EH (cell line): ENCODE measurements at regions not wholly inside any gene's neighbourhood (a gene's known extent, or its start where the extent isn't known, plus 50 kb on each side); places are given as distances from the start of the nearest gene placed in this dataset.

ENCODE experiments used
- DNase-seq: peaks from one replicate; pipeline ENCODE4 v3.0.0-alpha.2; 2015; ENCODE audit warnings: low read depth

DNA sequence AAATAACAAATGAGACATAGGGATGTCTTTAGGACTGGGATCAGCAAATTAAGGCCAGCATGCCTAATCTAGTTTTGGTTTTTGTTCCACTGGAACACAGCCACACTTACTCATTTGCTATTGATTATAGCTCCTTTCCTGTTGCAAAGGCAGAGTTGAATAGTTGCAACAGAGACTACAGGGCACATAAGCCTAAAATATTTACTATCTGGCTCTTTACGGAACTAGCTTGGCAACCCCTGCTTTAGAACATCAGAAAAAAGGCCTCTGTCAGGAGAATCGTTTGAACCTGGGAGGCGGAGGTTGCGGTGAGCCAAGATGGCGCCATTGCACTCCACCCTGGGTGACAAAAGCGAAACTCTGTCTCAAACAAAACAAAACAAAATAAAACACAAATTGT is 384.8 kb downstream of the ELAVL2 start:
- no peak for DNase-seq

DNA sequence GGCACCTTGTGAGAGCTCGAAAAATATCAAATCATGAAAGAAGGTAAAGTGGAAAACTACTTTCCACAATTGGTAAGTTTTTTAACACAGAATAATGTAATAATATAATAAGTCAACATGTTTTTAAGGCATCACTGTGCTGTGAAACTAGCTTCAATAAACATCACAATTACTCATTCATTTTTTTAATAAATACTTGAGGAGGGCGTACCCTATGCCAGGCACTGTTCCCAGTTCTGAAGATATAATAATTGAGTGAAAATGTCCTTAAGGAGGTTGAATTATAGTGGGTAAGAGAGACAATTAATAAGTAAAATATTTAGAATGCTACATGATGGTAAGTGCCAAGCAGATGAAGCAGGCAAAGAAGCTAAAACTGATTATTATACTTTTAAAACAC is 381.4 kb downstream of the ELAVL2 start:
- no peak for DNase-seq

DNA sequence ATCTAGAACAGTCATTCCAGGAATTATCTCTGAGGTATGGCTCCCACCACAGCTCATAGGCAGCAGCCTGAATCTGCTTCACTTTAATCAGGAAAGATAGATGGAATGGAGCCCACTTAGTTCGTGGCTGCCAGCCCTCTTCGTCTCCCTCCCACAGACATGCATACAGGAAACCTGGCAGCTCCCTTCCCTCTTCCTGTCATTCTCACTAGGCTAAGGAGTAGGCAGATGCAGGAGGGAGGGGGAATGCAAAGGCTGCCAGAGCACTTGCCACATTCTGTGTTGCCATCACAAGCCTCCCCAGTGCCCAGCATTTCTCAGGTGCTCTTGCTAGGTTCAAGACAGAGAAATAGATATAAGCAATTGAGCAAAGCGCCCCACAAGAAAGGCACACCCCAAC is 378.9 kb downstream of the ELAVL2 start:
- DNase-seq, result no peak

DNA sequence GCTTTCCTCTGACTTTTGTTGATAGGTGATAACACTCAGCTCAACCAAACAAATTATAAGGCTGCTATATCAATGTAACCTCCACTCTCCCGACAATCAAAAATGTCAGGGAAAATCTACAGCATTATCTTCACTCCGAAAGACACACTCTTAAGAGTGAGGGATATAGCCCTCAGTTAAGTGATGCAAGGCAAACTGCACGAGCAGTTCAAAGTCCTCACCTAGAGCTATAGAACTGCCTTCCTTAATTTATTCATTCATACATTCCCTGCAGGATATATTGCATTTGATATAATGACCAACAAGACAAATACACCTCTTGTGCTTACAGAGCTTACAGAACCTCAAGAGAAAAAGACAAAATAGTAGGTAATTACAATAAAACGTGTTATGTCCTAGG is 378.1 kb downstream of the ELAVL2 start:
- DNase-seq, result no peak

DNA sequence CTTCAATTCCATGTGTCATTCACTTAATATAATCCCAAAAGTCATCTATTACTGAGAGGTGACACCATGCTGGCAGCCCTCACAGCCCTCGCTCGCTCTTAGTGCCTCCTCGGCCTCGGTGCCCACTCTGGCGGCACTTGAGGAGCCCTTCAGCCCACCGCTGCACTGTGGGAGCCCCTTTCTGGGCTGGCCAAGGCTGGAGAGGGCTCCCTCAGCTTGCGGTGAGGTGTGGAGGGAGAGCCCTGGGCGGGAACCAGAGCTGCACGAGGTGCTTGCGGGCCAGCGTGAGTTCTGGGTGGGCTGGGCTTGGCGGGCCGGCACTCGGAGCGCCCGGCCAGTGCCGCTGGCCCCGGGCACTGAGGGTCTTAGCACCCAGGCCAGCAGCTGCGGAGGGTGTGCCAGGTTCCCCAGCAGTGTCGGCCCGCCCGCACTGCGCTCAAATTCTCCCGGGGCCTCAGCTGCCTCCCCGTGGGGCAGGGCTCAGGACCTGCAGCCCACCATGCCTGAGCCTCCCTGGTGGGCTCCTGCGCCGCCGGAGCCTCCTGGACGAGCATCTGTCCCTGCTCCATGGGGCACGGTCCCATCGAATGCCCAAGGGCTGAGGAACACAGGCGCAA is 374.1 kb downstream of the ELAVL2 start:
- no peak for DNase-seq

DNA sequence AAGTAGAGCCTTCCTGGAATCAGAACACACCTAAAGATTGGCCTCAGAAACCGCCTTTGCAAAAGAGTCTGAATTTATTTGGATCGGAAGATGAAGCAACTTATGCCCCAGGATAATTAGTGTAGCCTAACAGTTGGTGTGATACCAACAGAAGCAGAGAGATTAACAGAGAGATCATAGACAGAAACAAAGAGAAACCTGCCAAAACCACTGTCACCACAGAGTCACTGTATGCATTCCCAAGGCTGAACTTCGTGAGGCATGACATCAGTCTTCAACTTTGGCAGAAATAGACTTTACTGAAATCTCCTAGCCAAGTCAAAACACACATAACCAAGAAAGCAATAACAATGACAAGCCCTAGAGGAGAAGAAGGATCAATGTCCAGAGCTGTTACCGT is 361.8 kb downstream of the ELAVL2 start:
- no peak for DNase-seq

DNA sequence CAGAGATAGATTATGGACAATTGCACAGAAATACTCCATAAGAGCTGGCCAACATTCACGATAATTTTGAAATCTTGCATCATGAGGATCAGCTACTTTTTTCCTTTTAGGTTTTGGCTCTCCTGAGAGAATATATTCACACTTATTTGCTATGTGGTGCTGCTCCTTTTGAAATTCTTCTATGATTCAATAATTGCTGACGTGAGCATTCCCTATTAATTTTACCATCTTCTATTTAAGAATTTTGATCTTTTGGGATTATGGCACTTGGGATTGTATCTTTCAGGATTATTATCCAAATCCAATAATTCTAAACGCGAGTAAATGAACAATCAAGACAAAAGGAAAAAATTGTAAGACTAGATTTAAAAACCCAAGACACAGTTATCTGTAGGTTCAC is 358.8 kb downstream of the ELAVL2 start:
- no peak for DNase-seq

DNA sequence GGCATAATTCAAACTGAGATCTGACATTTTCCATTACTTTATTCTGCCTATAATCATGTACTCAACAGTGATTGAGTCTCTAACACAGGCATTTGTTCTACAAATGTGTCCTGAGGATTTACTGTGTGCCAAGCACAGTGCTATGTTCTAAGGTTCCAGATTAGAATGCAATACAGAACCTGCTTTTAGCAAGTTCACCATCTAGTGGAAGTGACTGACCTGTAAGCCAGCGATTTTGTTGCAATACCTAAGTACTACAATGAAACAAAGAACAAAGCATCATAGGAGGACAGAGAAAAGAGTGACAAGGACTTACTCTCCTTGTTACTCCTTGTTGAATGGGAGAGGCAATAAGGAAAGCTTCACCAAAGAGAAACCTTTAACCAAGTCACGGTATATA is 348.1 kb downstream of the ELAVL2 start:
- DNase-seq, result no peak

DNA sequence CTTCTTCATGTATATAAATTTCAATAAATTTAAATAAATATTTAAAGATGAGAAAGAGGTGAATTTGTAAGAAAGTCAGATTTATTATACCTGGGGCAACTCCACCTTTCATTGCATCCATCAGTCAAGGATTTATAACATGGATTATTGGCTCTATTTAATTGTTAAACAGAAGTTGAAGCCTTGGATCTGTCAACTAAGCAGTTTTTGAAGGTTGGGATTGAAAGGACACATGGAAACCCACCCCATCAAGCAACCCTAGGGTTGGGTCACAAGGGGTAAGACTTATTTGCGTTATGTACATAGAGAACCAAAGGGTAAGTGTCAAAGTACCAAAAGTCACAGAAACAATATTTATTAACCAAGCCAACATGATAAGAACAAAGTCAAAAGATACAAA is 342.5 kb downstream of the ELAVL2 start:
- DNase-seq, result no peak

DNA sequence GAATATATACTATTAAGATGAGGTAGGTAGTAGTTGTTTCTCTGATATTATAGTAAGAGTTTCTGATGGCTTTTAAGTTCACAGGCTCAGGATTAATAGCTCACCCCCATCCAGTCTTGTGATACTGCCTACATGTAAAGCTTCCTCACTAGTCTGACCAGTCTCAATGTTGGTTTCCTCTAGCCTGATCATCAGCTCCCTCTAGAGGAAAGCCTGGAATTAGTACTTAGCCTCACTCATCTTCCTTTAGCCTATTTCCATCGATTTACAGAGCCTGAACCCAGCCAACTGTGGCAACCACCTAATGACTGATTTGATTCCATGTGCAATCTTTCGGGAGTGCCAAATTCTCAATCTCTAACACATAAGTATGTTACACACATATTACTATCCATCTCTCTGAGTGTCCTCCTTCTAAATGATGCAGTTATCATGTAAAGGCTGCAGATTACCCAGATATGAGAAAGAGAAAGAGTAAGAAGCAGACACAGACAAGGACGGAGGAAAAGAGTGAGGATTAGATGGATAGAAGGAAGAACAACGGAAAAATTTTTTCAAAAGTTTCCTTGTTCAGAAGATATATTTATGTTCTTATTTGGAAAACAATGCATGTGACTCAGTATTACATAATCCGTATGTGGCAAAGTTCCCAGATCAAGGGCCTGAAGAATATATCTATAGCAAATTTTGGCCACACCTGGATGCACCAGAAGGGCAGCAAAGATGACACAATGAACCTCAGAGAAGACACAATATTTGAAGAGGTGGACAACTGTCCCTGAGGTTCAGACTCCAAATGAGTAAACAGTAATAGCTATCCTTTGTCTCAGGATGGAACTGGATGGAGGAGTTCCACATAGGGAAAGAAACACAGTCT is 333.7 kb downstream of the ELAVL2 start:
- DNase-seq, result no peak

DNA sequence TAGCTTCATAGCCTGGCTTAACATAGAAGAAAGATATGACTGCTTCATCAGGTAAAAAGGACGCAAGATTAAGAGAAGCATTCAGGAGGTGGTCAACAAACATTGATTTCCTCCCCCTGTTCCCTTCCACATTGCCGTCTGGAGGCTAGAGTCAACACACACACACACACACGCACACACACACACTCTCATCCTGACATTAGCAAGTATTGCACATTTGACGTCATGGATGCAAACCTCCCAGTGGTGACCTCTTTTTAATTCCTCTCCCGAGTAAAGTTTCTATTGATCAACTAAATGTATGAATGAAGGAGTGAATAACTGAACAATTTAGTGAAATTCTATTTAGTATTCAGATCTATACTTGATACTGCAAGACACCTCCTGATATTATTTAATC is 332.8 kb downstream of the ELAVL2 start:
- no peak for DNase-seq

DNA sequence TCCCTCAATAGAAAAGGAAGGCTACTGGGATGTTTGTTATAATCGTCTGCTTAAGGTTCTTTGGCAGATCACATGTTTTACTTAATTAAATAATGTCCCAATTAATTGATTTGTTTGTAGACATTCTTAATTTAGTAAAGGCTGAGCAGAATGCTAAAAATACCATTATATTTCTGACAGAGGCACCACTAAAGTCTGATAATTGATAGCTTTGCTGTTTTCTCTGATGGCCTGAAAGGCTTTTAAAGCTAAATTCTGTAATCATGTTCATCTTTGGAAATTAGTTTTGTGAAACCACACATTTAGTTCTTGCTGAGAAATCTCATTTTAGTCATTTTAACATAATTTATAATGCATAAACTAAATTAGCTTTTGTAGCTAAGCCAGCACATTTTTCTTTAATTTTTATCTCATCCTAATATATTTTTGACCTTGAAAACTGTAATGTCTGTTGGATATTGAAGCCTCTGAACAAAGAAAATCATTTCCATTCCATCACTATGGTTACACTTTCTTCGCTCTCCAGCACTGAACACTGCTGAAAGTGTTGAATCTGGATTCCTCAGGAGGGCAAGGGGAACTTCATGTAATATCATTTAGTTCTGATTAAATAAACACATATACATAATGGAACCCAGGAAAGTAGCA is 329.4 kb downstream of the ELAVL2 start:
- DNase-seq, result no peak

DNA sequence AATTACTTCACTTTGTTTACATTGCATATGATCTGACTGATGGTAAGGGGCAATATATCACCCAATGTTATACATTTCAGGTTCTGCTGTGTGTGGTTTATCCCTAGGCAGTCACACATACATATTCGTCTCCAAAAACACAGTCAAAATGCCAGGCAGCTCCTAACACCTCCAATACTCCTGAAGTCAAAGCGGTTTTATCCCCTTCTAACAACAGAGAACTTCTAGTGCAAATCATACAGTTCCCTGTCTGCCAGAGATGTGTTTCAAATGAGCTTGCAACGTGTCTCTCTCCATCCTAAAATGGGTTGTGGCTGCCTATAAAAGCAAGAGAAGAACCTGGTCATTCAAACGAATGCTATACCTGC is 328.9 kb downstream of the ELAVL2 start:
- no peak for DNase-seq

DNA sequence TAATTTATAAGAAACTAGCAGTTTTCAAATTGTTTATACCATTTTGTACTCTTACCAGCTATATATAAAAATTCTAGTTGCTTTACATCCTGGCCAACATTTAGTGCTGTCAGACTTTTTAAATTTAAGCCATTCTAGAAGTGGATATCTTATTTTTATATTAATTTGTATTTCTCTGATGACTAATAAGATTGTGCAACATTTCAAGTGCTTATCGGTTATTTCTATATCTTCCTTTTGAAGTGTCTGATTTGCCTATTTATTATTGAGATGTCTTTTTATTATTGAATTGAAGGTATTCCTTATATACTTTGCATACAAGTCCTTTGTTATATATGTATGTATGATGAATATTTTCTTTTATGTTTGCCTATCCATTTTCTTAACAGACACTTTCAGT is 324.0 kb downstream of the ELAVL2 start:
- DNase-seq, result no peak

DNA sequence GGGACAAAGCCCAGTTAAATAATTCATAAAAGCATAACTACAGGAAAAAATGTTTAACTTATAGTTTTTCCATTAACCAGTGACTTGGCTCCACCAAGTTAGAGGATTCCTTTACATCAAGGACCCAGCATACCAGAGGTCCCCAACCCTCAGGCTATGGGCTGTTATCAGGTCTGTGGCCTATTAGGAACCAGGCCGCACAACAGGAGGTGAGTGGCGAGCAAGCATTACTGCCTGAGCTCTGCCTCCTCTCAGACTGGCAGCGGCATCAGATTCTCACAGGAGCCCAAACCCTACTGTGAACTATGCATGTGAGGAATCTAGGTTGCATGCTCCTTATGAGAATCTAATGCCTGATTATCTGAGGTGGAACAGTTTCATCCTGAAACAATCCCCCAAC is 303.1 kb downstream of the ELAVL2 start:
- no peak for DNase-seq

DNA sequence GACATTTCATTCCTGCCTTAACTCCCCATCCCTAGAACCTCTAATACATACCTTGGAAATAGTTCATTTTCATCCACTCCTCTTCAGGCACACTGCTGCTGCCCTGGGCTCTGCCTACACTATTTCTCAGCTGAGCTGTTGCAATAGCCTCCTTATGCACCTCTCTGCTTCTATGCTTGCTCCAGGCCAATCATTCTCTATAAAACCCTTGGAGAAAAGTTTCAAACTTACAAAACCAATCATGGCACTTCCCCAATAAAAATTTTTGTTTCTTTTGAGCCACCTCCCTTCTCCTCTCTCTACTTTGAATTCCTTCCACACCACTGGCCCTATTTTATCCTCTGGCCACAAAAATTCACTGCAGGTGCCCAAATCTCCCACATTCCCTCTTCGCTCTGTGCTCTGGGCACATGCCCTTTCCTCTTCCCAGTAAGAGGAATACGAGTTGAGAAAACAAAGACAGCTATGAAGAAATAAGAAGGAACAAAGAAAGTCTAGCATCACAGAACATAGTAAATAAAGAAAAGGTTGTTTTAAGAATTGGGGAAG is 301.4 kb downstream of the ELAVL2 start:
- no peak for DNase-seq

DNA sequence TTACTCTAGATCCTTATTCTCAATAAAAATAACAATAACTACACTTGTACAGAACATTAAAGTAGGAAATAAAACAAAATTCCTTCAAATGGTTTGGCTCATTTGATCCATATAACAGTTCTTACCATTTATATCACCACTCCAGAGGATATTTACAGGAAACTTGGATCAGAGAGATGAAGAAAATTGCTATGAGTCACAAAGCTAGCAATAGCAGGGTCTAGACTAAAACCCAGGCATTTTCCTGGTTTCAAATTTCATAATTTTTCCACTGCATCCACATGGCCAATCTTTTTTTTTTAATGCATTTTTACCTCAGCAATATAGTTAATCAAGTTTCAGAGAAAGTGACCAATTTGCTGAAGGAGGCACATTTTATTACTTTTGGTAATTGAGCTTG is 299.2 kb downstream of the ELAVL2 start:
- DNase-seq, result no peak

DNA sequence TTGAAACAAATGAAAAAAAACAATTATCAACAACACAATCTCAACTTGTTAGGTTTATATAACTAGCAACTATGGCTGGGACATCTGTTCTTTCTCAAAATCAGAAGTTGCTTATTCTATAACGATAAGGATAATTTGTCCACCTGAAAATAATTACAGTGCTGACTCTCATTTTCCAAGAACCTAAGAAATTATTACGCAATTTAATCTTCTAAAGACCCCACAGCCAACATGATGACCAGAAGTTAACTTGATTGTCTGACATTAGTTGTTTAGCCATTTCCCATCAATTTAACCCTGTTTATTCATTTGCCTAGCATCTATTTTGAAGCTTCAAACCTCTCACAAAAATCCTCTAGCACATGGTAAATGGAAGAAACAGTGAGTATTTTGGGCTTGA is 293.8 kb downstream of the ELAVL2 start:
- DNase-seq, result no peak

DNA sequence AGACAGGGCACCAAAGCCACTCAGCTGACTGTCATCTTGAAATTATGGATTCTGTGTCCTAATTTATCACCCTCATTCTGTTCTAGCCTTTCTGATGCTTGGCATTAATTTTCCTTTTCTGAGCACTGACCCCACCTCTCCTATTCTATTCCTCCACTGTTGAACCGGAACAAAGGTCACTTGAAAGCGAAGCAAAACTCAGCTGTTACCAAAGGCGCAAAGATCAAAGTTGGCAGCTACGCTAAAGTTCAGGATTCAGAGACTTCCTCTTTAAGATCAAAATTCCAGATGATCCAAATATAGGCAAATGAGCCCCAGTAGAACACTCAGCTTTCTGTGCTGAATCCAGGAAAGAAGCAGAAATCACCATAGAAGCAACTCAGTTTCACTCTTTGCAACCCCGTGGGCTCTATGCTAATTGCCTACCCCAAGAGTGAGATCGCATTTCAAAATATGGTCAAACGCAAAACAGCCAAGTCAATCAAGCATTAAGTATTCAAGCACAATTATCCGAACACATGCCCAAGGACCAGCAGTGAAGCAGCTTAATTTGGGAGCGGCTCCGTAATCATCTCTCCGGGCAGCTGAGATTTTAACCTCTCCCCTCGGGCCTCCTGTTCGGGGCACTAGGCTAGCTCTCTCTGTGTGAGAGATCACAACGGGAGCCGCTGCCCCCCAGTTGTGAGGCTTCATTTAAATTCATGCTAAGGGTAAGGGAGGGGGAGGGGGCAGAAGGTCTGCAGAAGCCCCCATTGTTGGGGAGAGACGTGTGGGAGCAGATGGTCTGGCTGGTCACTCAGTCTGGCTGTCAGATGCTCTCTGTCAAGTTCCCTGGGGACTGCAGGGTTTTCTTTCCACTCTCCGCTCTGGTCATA is 288.6 kb downstream of the ELAVL2 start:
- no peak for DNase-seq

DNA sequence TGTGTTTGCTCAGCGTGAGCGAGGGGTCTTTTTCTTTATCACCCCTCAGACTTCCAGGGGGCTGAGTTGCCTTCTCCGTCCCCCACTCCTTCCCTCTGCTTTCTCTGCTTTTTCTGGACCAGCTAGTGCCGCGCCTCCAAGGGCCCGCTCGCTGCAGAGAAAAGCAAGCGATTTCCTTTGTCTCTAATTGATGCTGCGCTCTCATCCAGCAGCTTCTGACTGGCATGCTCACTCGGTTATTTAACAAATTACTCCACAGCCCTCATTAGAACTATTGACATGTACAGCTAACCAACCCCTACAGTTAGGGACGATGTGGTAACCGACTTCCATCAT is 288.0 kb downstream of the ELAVL2 start:
- no peak for DNase-seq

DNA sequence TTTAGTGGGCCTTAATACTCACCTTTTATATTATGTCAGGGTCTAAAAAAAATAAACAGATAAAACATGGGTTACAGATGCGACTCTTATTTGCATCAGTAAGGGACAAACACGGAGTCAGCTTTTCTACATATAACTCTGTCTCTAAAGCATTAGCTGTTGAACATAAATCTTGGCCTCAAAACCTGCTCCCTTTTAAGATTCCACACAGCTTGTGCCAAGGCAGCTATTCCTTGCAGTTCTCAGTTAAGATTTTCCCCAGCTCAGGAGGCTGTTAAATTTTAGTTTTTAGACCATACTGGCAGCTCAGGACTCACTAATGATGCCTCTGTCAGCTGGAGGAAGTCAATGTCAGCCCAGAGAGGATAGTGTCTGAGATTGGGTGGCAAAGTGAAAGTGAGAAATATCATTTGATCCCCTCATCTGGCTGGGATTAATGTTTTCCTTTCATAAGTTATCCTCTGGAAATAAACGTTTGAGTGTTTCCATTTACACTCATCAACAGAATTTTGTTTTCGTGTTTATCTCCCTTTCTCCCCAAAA is 287.5 kb downstream of the ELAVL2 start:
- DNase-seq, result no peak

DNA sequence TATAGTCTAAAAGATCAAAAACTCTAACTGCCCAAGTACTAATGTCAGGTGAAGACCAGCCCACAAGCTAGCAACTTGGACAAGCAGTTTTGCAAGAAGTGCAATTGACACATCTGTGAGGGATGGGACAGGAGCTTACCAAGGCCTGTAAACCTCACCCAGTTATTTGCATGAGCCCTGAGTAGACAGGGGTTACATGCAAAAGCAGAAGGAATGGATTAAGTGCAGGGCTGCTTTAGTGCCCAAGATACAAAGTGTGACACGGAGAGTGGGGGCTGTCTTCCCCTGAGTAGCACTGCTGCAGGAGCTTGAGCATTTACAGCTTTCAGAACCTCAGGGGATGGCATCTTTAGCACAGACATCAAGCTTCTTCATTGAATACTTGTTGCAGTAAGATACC is 286.7 kb downstream of the ELAVL2 start:
- no peak for DNase-seq
